GM12874 (cell line): ENCODE measurements at regions not wholly inside any gene's neighbourhood (a gene's known extent, or its start where the extent isn't known, plus 50 kb on each side); places are given as distances from the start of the nearest gene placed in this dataset.

Source experiments
- CTCF ChIP-seq: IDR thresholded peaks from 2 replicates; pipeline ENCODE4 v1.5.1; 2011; ENCODE audit warnings: low read depth, mild to moderate bottlenecking, control low read depth, low read length, moderate library complexity; ENCODE audit not compliant: insufficient read depth

- TF ChIP-seq CTCF, result no peak
Observed at GRCh38 chr17:70569128-70569527, 399.8 kb downstream of the KCNJ2 start.

GRCh38 chr17:70577456-70577855, 408.1 kb downstream of the KCNJ2 start:
- TF ChIP-seq CTCF, result no peak

GRCh38 chr17:70581459-70581858, 412.1 kb downstream of the KCNJ2 start:
- TF ChIP-seq CTCF, result no peak

GRCh38 chr17:70582777-70583176, 413.4 kb downstream of the KCNJ2 start:
- no peak for TF ChIP-seq CTCF

- TF ChIP-seq CTCF, result no peak
Observed at GRCh38 chr17:70584255-70584654, 414.9 kb downstream of the KCNJ2 start.

GRCh38 chr17:70588003-70588402, 418.7 kb downstream of the KCNJ2 start:
- no peak for TF ChIP-seq CTCF

GRCh38 chr17:70597774-70598173, 428.4 kb downstream of the KCNJ2 start:
- TF ChIP-seq CTCF, result no peak

GRCh38 chr17:70599198-70599597, 429.9 kb downstream of the KCNJ2 start:
- TF ChIP-seq CTCF, result no peak
